Neural crest cell (in vitro differentiated cells): ENCODE measurements at regions not wholly inside any gene's neighbourhood (a gene's known extent, or its start where the extent isn't known, plus 50 kb on each side); places are given as distances from the start of the nearest gene placed in this dataset.

ENCODE experiments used
- DNase-seq: peaks from one replicate; pipeline ENCODE4 v3.0.0; 2021; ENCODE audit warnings: low read depth, mixed read lengths, low spot score
- H3K27ac Mint-ChIP-seq: one replicate; pipeline ENCODE4 v1.8.0; 2021; ENCODE audit warnings: mild to moderate bottlenecking, mixed read lengths; ENCODE audit not compliant: unreplicated experiment
- H3K27me3 Mint-ChIP-seq: 2 replicates; pipeline ENCODE4 v1.8.0; 2021; ENCODE audit warnings: low read depth, mild to moderate bottlenecking, mixed read lengths
- H3K36me3 Mint-ChIP-seq: 2 replicates; pipeline ENCODE4 v1.8.0; 2021; ENCODE audit warnings: low read depth, mild to moderate bottlenecking, mixed read lengths
- H3K4me1 Mint-ChIP-seq: 2 replicates; pipeline ENCODE4 v1.8.0; 2021; ENCODE audit warnings: mixed read lengths
- H3K4me3 Mint-ChIP-seq: one replicate; pipeline ENCODE4 v1.8.0; 2021; ENCODE audit warnings: mild to moderate bottlenecking, mixed read lengths
- H3K9me3 Mint-ChIP-seq: 2 replicates; pipeline ENCODE4 v1.8.0; 2021; ENCODE audit warnings: mixed read lengths
- TF ChIP-seq, protein P1 (sequence below): fragments of 200-600 bp; sonication (generic); conservative IDR thresholded peaks from 2 replicates; pipeline ENCODE4 v1.5.0; 2021; ENCODE audit warnings: antibody characterized with exemption, mild to moderate bottlenecking

DNA sequence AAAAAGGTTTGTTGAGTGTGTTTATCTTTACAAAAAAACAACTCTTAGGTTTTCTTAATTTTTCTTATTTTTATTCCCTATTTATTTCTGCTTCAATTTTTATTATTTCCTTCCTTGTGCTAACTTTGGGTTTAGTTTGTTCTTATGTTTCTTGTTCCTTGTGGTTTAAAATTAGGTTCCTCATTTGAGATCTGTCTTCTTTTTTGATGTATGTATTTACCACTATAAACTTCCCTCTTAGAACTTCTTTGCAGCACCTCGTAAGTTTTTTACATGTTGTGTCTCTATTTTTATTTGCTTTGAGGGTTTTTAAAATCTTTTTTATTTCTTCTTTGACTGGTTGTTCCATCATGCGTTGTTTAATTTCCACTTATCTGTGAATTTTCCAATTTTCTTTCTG is 1217.1 kb upstream of the CELF2 start:
- Mint-ChIP-seq H3K4me1 (peaks cover 6% of the 10 kb centered on the region), H3K27me3 (no peaks in the 10 kb centered on the region)
- TF ChIP-seq, protein P1, sequence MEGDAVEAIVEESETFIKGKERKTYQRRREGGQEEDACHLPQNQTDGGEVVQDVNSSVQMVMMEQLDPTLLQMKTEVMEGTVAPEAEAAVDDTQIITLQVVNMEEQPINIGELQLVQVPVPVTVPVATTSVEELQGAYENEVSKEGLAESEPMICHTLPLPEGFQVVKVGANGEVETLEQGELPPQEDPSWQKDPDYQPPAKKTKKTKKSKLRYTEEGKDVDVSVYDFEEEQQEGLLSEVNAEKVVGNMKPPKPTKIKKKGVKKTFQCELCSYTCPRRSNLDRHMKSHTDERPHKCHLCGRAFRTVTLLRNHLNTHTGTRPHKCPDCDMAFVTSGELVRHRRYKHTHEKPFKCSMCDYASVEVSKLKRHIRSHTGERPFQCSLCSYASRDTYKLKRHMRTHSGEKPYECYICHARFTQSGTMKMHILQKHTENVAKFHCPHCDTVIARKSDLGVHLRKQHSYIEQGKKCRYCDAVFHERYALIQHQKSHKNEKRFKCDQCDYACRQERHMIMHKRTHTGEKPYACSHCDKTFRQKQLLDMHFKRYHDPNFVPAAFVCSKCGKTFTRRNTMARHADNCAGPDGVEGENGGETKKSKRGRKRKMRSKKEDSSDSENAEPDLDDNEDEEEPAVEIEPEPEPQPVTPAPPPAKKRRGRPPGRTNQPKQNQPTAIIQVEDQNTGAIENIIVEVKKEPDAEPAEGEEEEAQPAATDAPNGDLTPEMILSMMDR: no peak

DNA sequence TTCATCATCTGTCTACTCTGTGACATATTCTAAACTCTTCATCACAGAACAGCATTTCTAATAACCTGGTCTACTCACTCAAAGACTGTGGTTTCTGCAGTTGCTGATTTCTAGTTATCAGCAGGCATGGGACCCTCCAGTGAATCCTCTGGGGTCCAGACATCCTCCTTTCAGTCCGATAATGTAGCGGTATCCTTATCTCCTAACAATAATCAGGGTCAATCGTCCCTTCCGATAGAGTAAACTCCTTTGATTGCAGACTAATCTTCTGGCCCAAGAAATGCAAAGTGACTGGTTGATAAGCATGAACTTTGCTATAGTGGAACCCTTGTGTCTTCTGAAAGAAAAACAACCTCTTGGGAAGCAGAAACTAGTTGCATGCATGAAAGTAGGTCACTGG is 1209.8 kb upstream of the CELF2 start:
- Mint-ChIP-seq H3K27me3 (no peaks in the 10 kb centered on the region), H3K4me3 (no peak overlapping the region), H3K4me1 (no peaks in the 10 kb centered on the region), H3K36me3 (no peaks in the 10 kb centered on the region), H3K27ac (no peak overlapping the region), H3K9me3 (peaks cover 4% of the 10 kb centered on the region)
- TF ChIP-seq, protein P1: no peak
- no peak for DNase-seq

More for the DNA sequence above, 1217.1 kb upstream of the CELF2 start:
- Mint-ChIP-seq H3K4me3 (no peak overlapping the region), H3K9me3 (no peaks in the 10 kb centered on the region), H3K36me3 (no peaks in the 10 kb centered on the region), H3K27ac (no peak overlapping the region)
- no peak for DNase-seq

DNA sequence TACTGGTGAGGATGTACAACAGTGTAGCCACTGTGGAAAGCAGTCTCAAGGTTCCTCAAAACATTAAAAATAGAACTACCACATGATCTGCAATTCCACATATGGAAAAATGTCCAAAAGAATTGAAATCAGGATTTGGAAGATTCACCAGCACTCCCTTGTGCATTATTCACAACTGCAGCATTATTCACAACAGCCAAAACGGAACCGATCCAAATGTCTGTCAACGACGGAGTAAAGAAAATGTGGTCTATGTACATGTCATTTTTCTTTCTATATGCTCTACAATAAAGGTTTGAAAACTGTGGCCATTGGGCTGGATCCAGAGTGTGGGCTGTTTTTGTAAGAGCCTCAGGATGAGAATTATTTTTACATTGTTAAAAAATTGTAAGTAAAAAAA is 1206.1 kb upstream of the CELF2 start:
- Mint-ChIP-seq H3K4me1 (no peaks in the 10 kb centered on the region), H3K4me3 (no peak overlapping the region)

DNA sequence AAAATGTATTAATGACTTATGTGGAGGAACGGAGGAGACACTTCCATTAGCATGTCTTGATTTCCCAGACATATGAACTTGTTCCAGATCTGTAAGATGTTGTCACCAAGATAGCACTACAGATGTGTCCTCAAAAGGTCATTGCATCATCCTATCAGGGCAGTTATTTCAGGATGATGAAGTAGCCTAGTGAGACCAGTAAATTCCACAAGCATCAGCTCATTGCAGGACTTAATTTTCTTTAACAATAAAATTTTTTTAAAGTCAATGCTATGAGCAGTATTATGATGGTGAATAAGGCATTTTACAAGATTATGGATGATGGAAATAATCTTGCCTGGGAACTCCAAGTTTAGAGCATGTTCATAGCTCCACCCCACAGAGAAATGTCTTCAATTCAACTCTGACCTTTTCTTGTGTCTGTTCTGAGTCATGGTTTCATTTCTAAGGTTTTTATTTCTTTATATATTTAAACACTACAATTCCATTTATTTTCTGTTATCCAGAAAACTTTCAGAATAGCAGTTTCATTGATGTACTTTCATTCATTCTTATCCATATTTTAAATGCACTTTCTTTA is 1203.3 kb upstream of the CELF2 start:
- peaks cover 10% of the 10 kb centered on the region for H3K9me3 Mint-ChIP-seq
- no peak overlapping the region for H3K27ac Mint-ChIP-seq
- peaks cover 7% of the 10 kb centered on the region for H3K36me3 Mint-ChIP-seq
- no peaks in the 10 kb centered on the region for H3K27me3 Mint-ChIP-seq
- DNase-seq: no peak
- no peak overlapping the region for H3K4me3 Mint-ChIP-seq
- H3K4me1 Mint-ChIP-seq: no peaks in the 10 kb centered on the region
- TF ChIP-seq, protein P1: no peak

More for the DNA sequence above, 1206.1 kb upstream of the CELF2 start:
- DNase-seq: no peak
- H3K36me3 Mint-ChIP-seq: peaks cover 2% of the 10 kb centered on the region
- no peak overlapping the region for H3K27ac Mint-ChIP-seq
- peaks cover 10% of the 10 kb centered on the region for H3K9me3 Mint-ChIP-seq
- TF ChIP-seq, protein P1: no peak
- no peaks in the 10 kb centered on the region for H3K27me3 Mint-ChIP-seq

DNA sequence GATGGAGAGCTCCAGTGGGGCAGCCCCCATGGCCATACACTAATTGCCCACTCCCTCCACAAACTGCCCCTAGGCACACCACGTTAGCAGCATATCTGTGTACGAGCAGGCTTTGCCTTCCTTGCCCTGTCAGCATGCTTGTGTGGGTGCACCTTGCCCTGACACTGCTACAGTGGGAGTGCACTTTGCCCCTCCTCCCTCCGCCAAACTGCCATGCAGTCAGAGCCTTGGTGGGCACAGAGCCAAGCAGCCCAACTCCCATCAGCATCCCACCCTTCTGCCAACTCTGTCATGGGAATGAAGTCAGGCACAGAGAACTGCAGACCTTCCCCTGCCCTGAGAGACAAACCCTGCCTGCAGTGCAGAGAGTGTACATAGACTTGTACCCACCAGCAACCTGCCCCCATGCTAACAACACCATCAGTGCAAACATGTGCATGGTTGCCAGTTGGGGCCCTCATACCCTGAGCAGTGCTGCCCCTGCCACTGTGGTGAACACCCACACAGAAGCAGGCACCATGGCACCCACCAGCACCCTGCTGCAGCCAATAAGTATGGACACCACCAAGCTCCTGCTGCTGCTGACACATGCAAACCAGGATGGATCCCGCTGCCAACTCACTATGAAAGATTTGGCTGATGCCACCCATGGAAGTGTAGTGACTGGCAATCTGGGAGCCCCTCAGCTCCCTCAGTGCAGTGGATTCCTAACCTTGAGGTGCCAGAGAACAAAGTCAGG is 1197.7 kb upstream of the CELF2 start:
- H3K36me3 Mint-ChIP-seq: peaks cover 7% of the 10 kb centered on the region
- no peak overlapping the region for H3K27ac Mint-ChIP-seq
- no peak overlapping the region for H3K4me3 Mint-ChIP-seq

More for the DNA sequence above, 1197.7 kb upstream of the CELF2 start:
- peaks cover 10% of the 10 kb centered on the region for H3K9me3 Mint-ChIP-seq
- TF ChIP-seq, protein P1: no peak
- no peaks in the 10 kb centered on the region for H3K27me3 Mint-ChIP-seq
- no peak for DNase-seq
- peaks cover 3% of the 10 kb centered on the region for H3K4me1 Mint-ChIP-seq
